Lower leg skin (tissue), 4 donors: ENCODE measurements at regions not wholly inside any gene's neighbourhood (a gene's known extent, or its start where the extent isn't known, plus 50 kb on each side); places are given as distances from the start of the nearest gene placed in this dataset.

ENCODE experiments used
- DNase-seq, 2 donors: peaks; one replicate each; pipeline ENCODE4 v3.0.0-alpha.2; 2019; ENCODE audit warnings: low spot score in 2 of 2
- H3K4me3 ChIP-seq: fragments of 200-600 bp; sonication (generic); 2 replicates; pipeline ENCODE4 v1.5.1; 2017; ENCODE audit warnings: mild to moderate bottlenecking, low read depth; ENCODE audit not compliant: poor library complexity, severe bottlenecking
- CTCF ChIP-seq, 3 donors: fragments of 450-650 bp; IDR thresholded peaks; one replicate each; pipeline ENCODE4 v1.5.1; 2016; ENCODE audit warnings: antibody characterized with exemption in 3 of 3, mild to moderate bottlenecking in 3 of 3, moderate library complexity in 2 of 3
- POLR2A ChIP-seq, 2 donors: fragments of 450-650 bp; IDR thresholded peaks; one replicate each; pipeline ENCODE4 v1.6.1; 2016 to 2017; ENCODE audit warnings: antibody characterized with exemption in 2 of 2, mild to moderate bottlenecking in 1 of 2, moderate library complexity in 1 of 2
- WGBS, 2 donors: methylation state at CpG; one replicate each; pipeline ENCODE4 v1.1.5; 2018; 5-methylcytosine and 5-hydroxymethylcytosine counted together
- intact Hi-C: fragments of 100-400 bp; cut with DNase I; formaldehyde crosslinking; loops from one replicate; pipeline ENCODE4 v1.15.0; 2023; ENCODE audit warnings: low total_unique reads

DNA sequence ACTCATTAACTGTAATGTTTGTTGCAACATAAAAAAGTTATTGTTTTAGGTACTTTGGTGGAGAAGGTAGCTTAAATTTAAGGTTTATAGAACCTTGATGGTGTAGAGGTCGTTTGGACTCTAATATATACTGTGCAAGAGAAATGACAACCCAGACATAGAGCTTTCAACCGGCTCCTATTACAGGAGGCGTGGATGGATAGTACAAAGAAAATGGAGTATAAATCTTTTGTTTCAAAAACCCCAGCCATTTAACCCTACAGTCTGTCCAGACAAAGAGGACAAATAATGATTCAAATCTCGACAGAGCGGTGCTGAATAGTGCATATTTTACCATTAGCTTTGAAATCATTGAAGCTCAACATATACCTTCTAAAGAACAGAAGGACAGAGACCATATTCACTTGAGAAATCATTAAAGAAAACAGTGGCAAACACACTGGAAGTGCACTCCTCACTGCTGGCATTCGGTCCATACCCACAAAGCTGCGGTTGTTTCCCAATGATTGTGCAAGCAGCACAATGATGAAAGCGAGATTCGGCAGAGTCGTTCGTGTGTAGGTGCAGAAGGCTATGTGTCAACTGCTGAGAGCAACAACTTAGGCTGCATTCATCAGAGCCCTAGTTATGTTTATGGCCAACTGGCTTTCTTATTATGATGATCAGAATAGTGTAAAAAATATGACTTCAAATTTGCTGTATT lies 688.6 kb downstream of the NOVA1 start:
- intact Hi-C loops: no loop called here
- WGBS, 2 donors: 76 to 79% methylated on average over 11 of the region's 11 CpGs
- H3K4me3 ChIP-seq: no peak overlapping the region
- TF ChIP-seq POLR2A (IDR thresholded peaks at IDR 0.05) (no peak), CTCF (IDR thresholded peaks at IDR 0.05) (no peak)
- no peak for DNase-seq

DNA sequence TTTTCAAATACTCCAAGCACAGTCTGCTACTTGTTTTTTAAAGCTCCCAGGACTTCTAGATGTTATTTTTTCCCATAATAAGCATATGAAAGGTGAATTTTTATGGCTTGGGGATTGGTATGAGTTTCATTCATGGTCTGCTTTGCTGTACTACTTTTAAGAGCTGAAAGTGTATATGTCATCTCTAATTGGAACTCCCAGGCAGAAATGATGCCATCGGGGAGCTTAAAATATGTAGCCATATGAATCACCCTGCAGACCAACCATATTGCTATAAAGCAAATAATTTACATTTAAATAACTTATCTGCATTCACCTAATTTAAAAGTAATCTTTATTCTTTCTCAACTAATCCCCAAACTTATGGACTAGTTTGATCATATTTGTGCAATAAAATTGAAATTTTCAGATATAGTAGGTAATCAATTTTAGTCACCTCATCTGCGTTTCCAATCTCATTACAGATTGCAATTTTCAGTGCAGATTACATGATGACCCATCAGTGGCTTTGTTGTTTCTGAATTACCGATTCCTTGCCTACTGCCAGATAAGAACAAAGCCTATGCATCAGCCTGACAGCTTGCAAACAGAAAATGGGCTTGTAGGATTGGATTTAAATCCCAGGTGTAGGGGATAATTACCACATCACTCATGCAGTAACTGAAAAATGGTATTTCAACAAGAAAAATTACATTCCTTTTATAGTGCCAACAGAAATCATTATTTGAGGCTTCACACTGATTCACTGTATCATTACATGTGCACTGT lies 689.4 kb downstream of the NOVA1 start:
- intact Hi-C loops: no loop called here
- no peak for TF ChIP-seq CTCF (IDR thresholded peaks at IDR 0.05)
- no peak for TF ChIP-seq POLR2A (IDR thresholded peaks at IDR 0.05)

GRCh38 chr14:25904446-25904845 lies 693.4 kb downstream of the NOVA1 start:
- WGBS, 2 donors: 29 to 37% methylated on average over 3 of the region's 3 CpGs

More for the DNA sequence above, 689.4 kb downstream of the NOVA1 start:
- no peak for DNase-seq
- H3K4me3 ChIP-seq: no peak overlapping the region
- 83 to 85% methylated on average over 3 of the region's 3 CpGs for WGBS, 2 donors

GRCh38 chr14:25899197-25899596 lies 698.6 kb downstream of the NOVA1 start:
- 84 to 85% methylated on average over 1 of the region's 1 CpG for WGBS, 2 donors
- TF ChIP-seq CTCF (IDR thresholded peaks at IDR 0.05): no peak
- no peak for TF ChIP-seq POLR2A (IDR thresholded peaks at IDR 0.05)
- DNase-seq: no peak
- intact Hi-C loops: no loop called here
- H3K4me3 ChIP-seq: no peak overlapping the region

More at GRCh38 chr14:25904446-25904845, 693.4 kb downstream of the NOVA1 start:
- intact Hi-C loops: no loop called here
- H3K4me3 ChIP-seq: no peak overlapping the region
- no peak for TF ChIP-seq CTCF (IDR thresholded peaks at IDR 0.05)
- no peak for TF ChIP-seq POLR2A (IDR thresholded peaks at IDR 0.05)
- DNase-seq: no peak

DNA sequence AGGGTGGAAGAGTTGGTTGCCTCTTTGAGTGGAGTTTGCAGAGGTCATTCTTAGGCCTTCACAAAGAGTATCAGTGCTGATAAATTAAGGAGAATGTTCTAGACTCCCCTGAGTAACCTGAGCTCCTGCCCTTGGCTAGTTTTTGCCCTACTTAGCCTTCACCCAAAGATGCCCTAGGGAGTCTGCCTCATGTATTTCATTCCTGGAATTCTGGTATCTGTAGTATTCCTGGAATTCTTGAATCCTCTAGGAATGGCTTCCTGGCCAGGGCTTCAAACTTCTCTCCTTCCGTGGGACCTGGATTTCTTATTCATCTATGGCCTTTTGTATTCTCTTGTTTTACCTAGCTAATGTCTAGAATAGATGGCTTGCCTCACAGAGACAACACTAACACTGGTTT lies 701.1 kb downstream of the NOVA1 start:
- DNase-seq: no peak
- TF ChIP-seq POLR2A (IDR thresholded peaks at IDR 0.05) (no peak), CTCF (IDR thresholded peaks at IDR 0.05) (no peak)
- intact Hi-C loops: no loop called here
- H3K4me3 ChIP-seq: no peak overlapping the region
- WGBS, 2 donors: 67 to 71% methylated on average over 1 of the region's 1 CpG
